Epithelial cell of esophagus (primary cell): ENCODE measurements at regions not wholly inside any gene's neighbourhood (a gene's known extent, or its start where the extent isn't known, plus 50 kb on each side); places are given as distances from the start of the nearest gene placed in this dataset.
A peak's percentile ranks its signal among the peaks of the same experiment; 100 is the strongest.

ENCODE experiments used
- DNase-seq: peaks from one replicate; pipeline ENCODE4 v3.0.0; 2010; ENCODE audit warnings: low read depth
- H3K4me3 ChIP-seq: 2 replicates; pipeline ENCODE4 v1.5.1; 2011; ENCODE audit warnings: mild to moderate bottlenecking, low read length, control low read depth
- TF ChIP-seq, protein P1 (sequence below): IDR thresholded peaks from 2 replicates; pipeline ENCODE4 v1.5.1; 2011; ENCODE audit warnings: low read depth, mild to moderate bottlenecking, low read length, control low read depth, inconsistent platforms; ENCODE audit not compliant: insufficient read depth; ENCODE audit errors: missing control alignments

DNA sequence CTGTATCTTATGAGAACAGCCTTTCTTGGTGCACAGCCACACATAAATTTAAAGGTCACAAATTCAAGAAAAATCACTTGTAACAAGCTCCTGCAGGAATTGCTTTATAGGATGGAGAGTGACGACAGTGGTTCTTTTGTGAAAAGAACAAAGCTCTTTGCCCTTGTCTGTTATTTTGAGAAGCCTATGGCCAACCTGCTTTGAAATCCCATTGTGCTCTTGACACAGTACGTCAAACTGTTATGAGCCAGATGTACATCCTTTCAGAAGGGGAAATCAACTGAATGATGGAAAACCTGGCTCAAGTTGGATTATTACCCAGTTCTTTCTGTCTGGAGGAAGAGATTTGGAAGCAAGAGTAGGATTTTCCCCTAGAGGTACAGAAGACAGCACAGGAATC, 1454.2 kb downstream of the ARAP2 start:
- TF ChIP-seq, protein P1, sequence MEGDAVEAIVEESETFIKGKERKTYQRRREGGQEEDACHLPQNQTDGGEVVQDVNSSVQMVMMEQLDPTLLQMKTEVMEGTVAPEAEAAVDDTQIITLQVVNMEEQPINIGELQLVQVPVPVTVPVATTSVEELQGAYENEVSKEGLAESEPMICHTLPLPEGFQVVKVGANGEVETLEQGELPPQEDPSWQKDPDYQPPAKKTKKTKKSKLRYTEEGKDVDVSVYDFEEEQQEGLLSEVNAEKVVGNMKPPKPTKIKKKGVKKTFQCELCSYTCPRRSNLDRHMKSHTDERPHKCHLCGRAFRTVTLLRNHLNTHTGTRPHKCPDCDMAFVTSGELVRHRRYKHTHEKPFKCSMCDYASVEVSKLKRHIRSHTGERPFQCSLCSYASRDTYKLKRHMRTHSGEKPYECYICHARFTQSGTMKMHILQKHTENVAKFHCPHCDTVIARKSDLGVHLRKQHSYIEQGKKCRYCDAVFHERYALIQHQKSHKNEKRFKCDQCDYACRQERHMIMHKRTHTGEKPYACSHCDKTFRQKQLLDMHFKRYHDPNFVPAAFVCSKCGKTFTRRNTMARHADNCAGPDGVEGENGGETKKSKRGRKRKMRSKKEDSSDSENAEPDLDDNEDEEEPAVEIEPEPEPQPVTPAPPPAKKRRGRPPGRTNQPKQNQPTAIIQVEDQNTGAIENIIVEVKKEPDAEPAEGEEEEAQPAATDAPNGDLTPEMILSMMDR = no peak
- H3K4me3 ChIP-seq = no peak overlapping the region
- DNase-seq = no peak

DNA sequence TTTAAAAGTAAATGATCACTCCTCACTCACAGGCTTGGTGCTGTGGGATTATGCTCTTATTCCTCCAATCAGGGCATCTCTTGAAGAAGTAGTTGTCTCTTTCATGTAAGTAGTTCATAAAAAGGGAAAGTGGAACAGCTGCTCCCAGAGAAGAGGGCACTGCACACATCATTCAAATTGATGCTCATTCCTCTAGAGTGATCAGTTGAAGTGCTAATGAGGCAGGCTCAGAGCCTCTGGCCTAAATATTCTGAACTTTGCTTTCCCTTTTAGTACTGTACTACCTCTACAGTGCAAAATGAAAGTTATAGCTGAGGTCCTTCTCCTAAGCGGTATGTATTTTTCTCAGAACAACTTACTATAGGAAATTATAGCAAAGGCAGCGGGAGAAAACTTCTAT, 1453.1 kb downstream of the ARAP2 start:
- TF ChIP-seq, protein P1 = no peak
- no peak for DNase-seq
- H3K4me3 ChIP-seq = no peak overlapping the region

DNA sequence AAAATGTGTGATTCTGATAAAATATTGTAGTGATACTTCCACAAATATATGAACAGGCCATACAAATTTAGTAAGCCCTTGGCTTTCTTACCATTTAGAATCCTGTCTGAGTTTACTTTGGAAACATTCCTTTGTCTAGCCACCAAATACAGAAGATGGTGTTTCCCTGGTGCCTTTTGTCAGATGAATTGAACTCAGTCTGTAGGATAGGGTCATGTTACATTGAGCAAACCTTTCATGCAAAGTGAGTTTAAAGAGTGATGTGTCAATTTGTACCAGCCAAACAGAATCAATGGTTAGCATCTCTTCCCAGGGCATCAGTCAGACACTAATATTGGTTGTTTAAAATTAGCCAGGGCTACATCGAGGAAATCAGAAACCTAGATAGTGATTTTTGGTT, 1443.4 kb downstream of the ARAP2 start:
- H3K4me3 ChIP-seq = no peak overlapping the region
- TF ChIP-seq, protein P1 = no peak
- no peak for DNase-seq

DNA sequence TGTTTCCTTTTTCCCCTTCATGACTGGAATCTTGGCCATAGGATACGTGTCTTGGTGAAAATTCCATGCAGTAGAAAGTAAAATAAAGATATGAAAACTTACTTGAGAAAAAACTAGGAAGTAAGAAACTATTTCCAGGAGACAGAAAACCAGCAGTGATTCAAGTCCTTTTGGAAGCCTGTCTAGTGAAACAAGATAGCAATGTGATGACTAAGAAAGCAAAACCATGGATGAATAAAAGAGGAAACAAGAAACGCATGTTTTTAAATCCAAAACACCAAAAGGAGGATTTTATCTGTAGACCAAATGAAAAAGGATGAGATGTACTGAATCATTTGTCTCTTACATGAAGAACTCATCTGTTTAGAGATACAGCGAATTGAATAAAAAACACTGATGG, 1430.0 kb downstream of the ARAP2 start:
- no peak overlapping the region for H3K4me3 ChIP-seq
- TF ChIP-seq, protein P1 = no peak
- DNase-seq = peak; percentile 0

DNA sequence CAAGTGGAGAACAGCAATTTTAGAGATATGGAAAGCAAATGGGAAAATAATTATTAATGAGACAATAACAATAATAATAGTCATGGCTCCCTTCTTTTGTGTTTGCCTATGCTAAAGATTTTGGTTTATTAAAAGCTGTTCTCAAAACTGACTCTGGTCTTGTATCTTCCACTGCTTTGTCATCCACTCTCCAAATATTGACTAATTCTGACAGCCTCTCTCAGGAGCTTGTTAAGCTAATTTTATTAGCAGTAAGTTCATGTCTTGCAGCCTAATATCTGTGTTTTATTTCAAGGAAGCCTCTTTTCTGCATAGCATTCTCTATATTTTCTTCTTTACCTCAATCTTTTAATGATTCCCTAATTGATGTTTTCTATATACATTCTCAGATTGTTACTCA, 1419.8 kb downstream of the ARAP2 start:
- TF ChIP-seq, protein P1 = no peak
- DNase-seq = no peak
- H3K4me3 ChIP-seq = no peak overlapping the region

DNA sequence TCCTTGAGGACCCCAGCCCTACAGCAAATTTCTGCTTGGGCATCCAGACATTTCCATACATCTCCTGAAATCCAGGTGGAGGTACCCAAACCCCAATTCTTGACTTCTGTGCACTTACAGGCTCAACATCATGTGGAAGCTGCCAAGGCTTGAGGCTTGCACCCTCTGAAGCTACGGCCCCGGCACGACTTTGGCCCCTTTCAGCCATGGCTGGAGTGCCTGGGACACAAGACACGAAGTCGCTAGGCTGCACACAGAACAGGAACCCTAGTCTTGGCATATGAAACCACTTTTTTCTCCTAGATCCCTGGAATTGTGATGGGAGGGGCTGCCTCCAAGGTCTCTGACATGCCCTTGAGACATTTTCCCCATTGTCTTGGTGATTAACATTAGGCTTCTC, 1417.7 kb downstream of the ARAP2 start:
- DNase-seq = no peak
- TF ChIP-seq, protein P1 = no peak
- H3K4me3 ChIP-seq = no peak overlapping the region

DNA sequence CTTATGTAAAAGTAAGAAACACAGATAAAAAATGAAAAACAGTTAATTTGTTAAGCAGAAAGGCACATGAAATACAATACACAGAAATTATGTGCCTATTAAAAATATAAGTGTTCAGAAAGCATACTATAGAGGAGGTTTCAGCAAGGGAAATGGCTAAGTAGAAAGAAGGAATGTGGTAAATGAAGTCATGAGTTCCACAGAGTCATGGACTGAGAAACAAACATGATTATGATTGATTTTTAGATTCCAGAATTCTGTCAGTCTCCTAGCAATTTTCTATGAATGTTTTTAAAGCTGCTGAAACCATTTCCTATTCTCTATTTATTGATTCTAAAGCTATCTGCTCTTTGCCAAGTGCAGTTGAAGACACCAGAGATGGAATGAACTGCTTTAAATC, 1398.4 kb downstream of the ARAP2 start:
- no peak overlapping the region for H3K4me3 ChIP-seq
- TF ChIP-seq, protein P1 = no peak
- DNase-seq = no peak
